AG10803 (cell line): ENCODE measurements at regions not wholly inside any gene's neighbourhood (a gene's known extent, or its start where the extent isn't known, plus 50 kb on each side); places are given as distances from the start of the nearest gene placed in this dataset.

Experiments used
- DNase-seq: peaks from one replicate; pipeline ENCODE4 v3.0.0; 2010; ENCODE audit warnings: low read depth
- H3K4me3 ChIP-seq: 2 replicates; pipeline ENCODE4 v1.5.1; 2011; ENCODE audit warnings: mild to moderate bottlenecking, low read length, control low read depth
- CTCF ChIP-seq: conservative IDR thresholded peaks from 2 replicates; pipeline ENCODE4 v1.5.1; 2011; ENCODE audit warnings: mild to moderate bottlenecking, low read length, control low read depth, inconsistent platforms

- peak; percentile 81 for TF ChIP-seq CTCF
- DNase-seq = peak; percentile 49
- H3K4me3 ChIP-seq = no peak overlapping the region
These were observed 173.3 kb upstream of the FOXD3 start for GRCh38 chr1:63148825-63149645.

GRCh38 chr1:63152572-63152971 lies 169.8 kb upstream of the FOXD3 start:
- TF ChIP-seq CTCF = no peak
- no peak for DNase-seq

GRCh38 chr1:63155437-63155836 lies 166.9 kb upstream of the FOXD3 start:
- no peak for TF ChIP-seq CTCF
- no peak overlapping the region for H3K4me3 ChIP-seq
- DNase-seq = no peak

More at GRCh38 chr1:63152572-63152971, 169.8 kb upstream of the FOXD3 start:
- no peak overlapping the region for H3K4me3 ChIP-seq

GRCh38 chr1:63157085-63157484 lies 165.3 kb upstream of the FOXD3 start:
- TF ChIP-seq CTCF = no peak
- no peak for DNase-seq
- H3K4me3 ChIP-seq = no peak overlapping the region

GRCh38 chr1:63169057-63169456 lies 153.3 kb upstream of the FOXD3 start:
- DNase-seq = no peak
- no peak for TF ChIP-seq CTCF
- H3K4me3 ChIP-seq = no peak overlapping the region

GRCh38 chr1:63173161-63173560 lies 149.2 kb upstream of the FOXD3 start:
- no peak for TF ChIP-seq CTCF
- no peak for DNase-seq
- no peak overlapping the region for H3K4me3 ChIP-seq

GRCh38 chr1:63189677-63190076 lies 132.7 kb upstream of the FOXD3 start:
- TF ChIP-seq CTCF = no peak; the same call in 1 of the 2 replicates
- no peak overlapping the region for H3K4me3 ChIP-seq
- DNase-seq = no peak
